ENCODE measurements at regions not wholly inside any gene's neighbourhood (a gene's known extent, or its start where the extent isn't known, plus 50 kb on each side); places are given as distances from the start of the nearest gene placed in this dataset.

DNA sequence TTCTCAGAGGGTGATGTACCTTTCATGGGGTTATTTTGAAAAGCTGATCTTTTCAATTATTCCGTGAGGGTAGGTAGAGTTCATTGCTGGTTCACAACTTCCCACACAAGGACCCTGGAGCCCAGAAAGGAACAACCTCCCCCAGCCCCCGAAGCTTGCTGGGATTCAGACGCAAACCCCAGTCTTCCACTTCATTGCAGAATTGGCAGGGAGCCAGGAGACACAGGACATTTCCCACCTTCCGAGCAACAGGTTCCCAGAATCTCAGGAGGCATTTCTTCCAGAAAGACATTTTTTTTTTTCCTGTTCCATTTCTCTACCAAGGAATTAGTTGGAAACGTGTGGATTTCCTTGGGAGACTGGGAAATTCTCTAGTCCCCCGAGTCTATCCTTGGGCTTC is 106.1 kb downstream of the GP2 start:
- TF ChIP-seq EP300 (IDR thresholded peaks at IDR 0.05): no peak
- TF ChIP-seq POLR2A (IDR thresholded peaks at IDR 0.05): no peak
- TF ChIP-seq, protein P1, sequence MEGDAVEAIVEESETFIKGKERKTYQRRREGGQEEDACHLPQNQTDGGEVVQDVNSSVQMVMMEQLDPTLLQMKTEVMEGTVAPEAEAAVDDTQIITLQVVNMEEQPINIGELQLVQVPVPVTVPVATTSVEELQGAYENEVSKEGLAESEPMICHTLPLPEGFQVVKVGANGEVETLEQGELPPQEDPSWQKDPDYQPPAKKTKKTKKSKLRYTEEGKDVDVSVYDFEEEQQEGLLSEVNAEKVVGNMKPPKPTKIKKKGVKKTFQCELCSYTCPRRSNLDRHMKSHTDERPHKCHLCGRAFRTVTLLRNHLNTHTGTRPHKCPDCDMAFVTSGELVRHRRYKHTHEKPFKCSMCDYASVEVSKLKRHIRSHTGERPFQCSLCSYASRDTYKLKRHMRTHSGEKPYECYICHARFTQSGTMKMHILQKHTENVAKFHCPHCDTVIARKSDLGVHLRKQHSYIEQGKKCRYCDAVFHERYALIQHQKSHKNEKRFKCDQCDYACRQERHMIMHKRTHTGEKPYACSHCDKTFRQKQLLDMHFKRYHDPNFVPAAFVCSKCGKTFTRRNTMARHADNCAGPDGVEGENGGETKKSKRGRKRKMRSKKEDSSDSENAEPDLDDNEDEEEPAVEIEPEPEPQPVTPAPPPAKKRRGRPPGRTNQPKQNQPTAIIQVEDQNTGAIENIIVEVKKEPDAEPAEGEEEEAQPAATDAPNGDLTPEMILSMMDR (IDR thresholded peaks at IDR 0.05): no peak
- TF ChIP-seq POLR2AphosphoS5 (IDR thresholded peaks at IDR 0.05): no peak

All from upper lobe of left lung (tissue), 4 donors.